GM23338 (cell line): ENCODE measurements at regions not wholly inside any gene's neighbourhood (a gene's known extent, or its start where the extent isn't known, plus 50 kb on each side); places are given as distances from the start of the nearest gene placed in this dataset.

Source experiments
- ATAC-seq: fragments of 200-7000 bp; cut with Tn5 transposase; 3 replicates; pipeline ENCODE4 v1.9.1; 2020
- DNase-seq: peaks from one replicate; pipeline ENCODE4 v3.0.0-alpha.2; 2015; ENCODE audit warnings: low spot score
- H2AFZ ChIP-seq: fragments of 200-600 bp; sonication (generic); 2 replicates; pipeline ENCODE4 v1.8.0; 2016; ENCODE audit warnings: antibody characterized with exemption, mild to moderate bottlenecking, moderate library complexity
- H3F3A ChIP-seq: fragments of 200-600 bp; sonication (generic); replicated peaks from 2 replicates; pipeline ENCODE4 v1.8.0; 2017; ENCODE audit warnings: antibody characterized with exemption, mixed run types, low read depth
- H3K27ac ChIP-seq: fragments of 200-600 bp; sonication (generic); 2 replicates; pipeline ENCODE4 v1.6.1; 2016; ENCODE audit warnings: low read depth
- H3K27me3 ChIP-seq: fragments of 200-600 bp; sonication (generic); 2 replicates; pipeline ENCODE4 v1.8.0; 2016; ENCODE audit warnings: mild to moderate bottlenecking, mixed run types, moderate library complexity; ENCODE audit not compliant: insufficient read depth
- H3K36me3 ChIP-seq: fragments of 200-600 bp; sonication (generic); 2 replicates; pipeline ENCODE4 v1.8.0; 2016; ENCODE audit warnings: mild to moderate bottlenecking; ENCODE audit not compliant: insufficient read depth
- H3K4me1 ChIP-seq: fragments of 200-600 bp; sonication (generic); 2 replicates; pipeline ENCODE4 v1.8.0; 2016; ENCODE audit warnings: mild to moderate bottlenecking, moderate library complexity; ENCODE audit not compliant: insufficient read depth
- H3K4me2 ChIP-seq: fragments of 200-600 bp; sonication (generic); 2 replicates; pipeline ENCODE4 v1.7.1; 2017; ENCODE audit warnings: mixed run types
- H3K4me3 ChIP-seq: fragments of 200-600 bp; sonication (generic); 2 replicates; pipeline ENCODE4 v1.6.1; 2016; ENCODE audit warnings: mixed run types
- H3K79me2 ChIP-seq: fragments of 200-600 bp; sonication (generic); replicated peaks from 2 replicates; pipeline ENCODE4 v1.8.0; 2017; ENCODE audit warnings: mild to moderate bottlenecking; ENCODE audit not compliant: insufficient read depth
- H3K9me2 ChIP-seq: fragments of 200-600 bp; sonication (generic); 2 replicates; pipeline ENCODE4 v1.8.0; 2017; ENCODE audit not compliant: insufficient read depth
- H4K20me1 ChIP-seq: fragments of 200-600 bp; sonication (generic); replicated peaks from 2 replicates; pipeline ENCODE4 v1.8.0; 2017; ENCODE audit warnings: mild to moderate bottlenecking; ENCODE audit not compliant: insufficient read depth
- H3K27ac Mint-ChIP-seq: 2 replicates; pipeline ENCODE4 v1.8.0; 2020; ENCODE audit warnings: inconsistent platforms, mild to moderate bottlenecking, moderate library complexity, mixed read lengths
- H3K27me3 Mint-ChIP-seq: 3 replicates; pipeline ENCODE4 v1.8.0; 2022; ENCODE audit warnings: low read depth, mild to moderate bottlenecking, moderate library complexity, mixed read lengths, inconsistent platforms; ENCODE audit not compliant: insufficient read depth, poor library complexity
- H3K36me3 Mint-ChIP-seq: 3 replicates; pipeline ENCODE4 v1.8.0; 2021; ENCODE audit warnings: low read depth, mild to moderate bottlenecking, inconsistent platforms, moderate library complexity, mixed read lengths
- H3K4me1 Mint-ChIP-seq: 3 replicates; pipeline ENCODE4 v1.8.0; 2020; ENCODE audit warnings: mild to moderate bottlenecking, inconsistent platforms, mixed read lengths
- H3K4me3 Mint-ChIP-seq: 3 replicates; pipeline ENCODE4 v1.8.0; 2021; ENCODE audit warnings: moderate library complexity, mild to moderate bottlenecking, inconsistent platforms, mixed read lengths
- H3K9me3 Mint-ChIP-seq: 3 replicates; pipeline ENCODE4 v1.8.0; 2020; ENCODE audit warnings: moderate library complexity, mild to moderate bottlenecking, inconsistent platforms, mixed read lengths
- CTCF ChIP-seq, 2 experiments: fragments of 200-600 bp in 1 of 2; sonication (generic) in 1 of 2; conservative IDR thresholded peaks; 2 replicates each; pipeline versions ENCODE4 v1.5.1 to v1.6.1; 2016 to 2017; ENCODE audit warnings: antibody characterized with exemption in 2 of 2, low read depth in 2 of 2, mild to moderate bottlenecking in 2 of 2, moderate library complexity in 1 of 2
- ETS1 ChIP-seq: IDR thresholded peaks from 2 replicates; pipeline ENCODE4 v1.6.1; 2016; ENCODE audit warnings: antibody characterized with exemption
- EZH2phosphoT487 ChIP-seq: fragments of 200-600 bp; sonication (generic); IDR thresholded peaks from one replicate; pipeline ENCODE4 v1.8.1; 2018; ENCODE audit warnings: antibody characterized with exemption; ENCODE audit not compliant: unreplicated experiment
- JUNB ChIP-seq: IDR thresholded peaks from one replicate; pipeline ENCODE4 v1.6.1; 2016; ENCODE audit warnings: antibody characterized with exemption; ENCODE audit not compliant: unreplicated experiment
- REST ChIP-seq: IDR thresholded peaks from one replicate; pipeline ENCODE4 v1.6.1; 2018; ENCODE audit warnings: antibody characterized with exemption; ENCODE audit not compliant: unreplicated experiment
- STAT1 ChIP-seq: IDR thresholded peaks from one replicate; pipeline ENCODE4 v1.6.1; 2016; ENCODE audit warnings: antibody characterized with exemption; ENCODE audit not compliant: unreplicated experiment
- ZNF114 ChIP-seq: fragments of 250-450 bp; sonication (Bioruptor Pico); IDR thresholded peaks from 2 replicates; pipeline ENCODE4 v1.5.0; 2020; ENCODE audit warnings: mild to moderate bottlenecking, moderate library complexity
- ZNF331 ChIP-seq: fragments of 250-450 bp; sonication (Bioruptor Pico); IDR thresholded peaks from 2 replicates; pipeline ENCODE4 v1.5.0; 2020; ENCODE audit warnings: low read depth, mild to moderate bottlenecking, moderate library complexity

GRCh38 chr11:133600786-133601185 is 68.5 kb upstream of the OPCML start:
- H3K36me3 ChIP-seq = no peaks in the 10 kb centered on the region
- H2AFZ ChIP-seq = no peak overlapping the region; the same call in 1 of the 2 replicates
- no peaks in the 10 kb centered on the region for H3F3A ChIP-seq
- no peak for TF ChIP-seq STAT1
- TF ChIP-seq ZNF331 (CRISPR knock-in tag) = no peak
- TF ChIP-seq CTCF (conservative IDR thresholded peaks at IDR 0.05; ENCODE audit: low read depth in 2 of 2) = no peak
- no peak for TF ChIP-seq ETS1
- TF ChIP-seq JUNB = no peak
- no peak for TF ChIP-seq ZNF114 (CRISPR knock-in tag)
- TF ChIP-seq EZH2phosphoT487 = no peak
- peaks cover 17% of the 10 kb centered on the region for H3K4me1 Mint-ChIP-seq
- no peak for ATAC-seq
- no peak overlapping the region for H3K4me2 ChIP-seq
- no peaks in the 10 kb centered on the region for H3K79me2 ChIP-seq
- H3K4me3 ChIP-seq = no peak overlapping the region
- no peaks in the 10 kb centered on the region for H4K20me1 ChIP-seq
- no peak overlapping the region for H3K27ac ChIP-seq
- peaks cover 7% of the 10 kb centered on the region; the same call in 1 of the 2 replicates for H3K4me1 ChIP-seq
- no peak overlapping the region for H3K4me3 Mint-ChIP-seq
- H3K27me3 ChIP-seq = no peaks in the 10 kb centered on the region
- H3K27ac Mint-ChIP-seq = no peak overlapping the region
- DNase-seq = no peak
- peaks cover 11% of the 10 kb centered on the region; the same call in 1 of the 2 replicates for H3K9me2 ChIP-seq
- no peaks in the 10 kb centered on the region for H3K36me3 Mint-ChIP-seq
- no peaks in the 10 kb centered on the region; the same call in 2 of the 3 replicates for H3K9me3 Mint-ChIP-seq
- H3K27me3 Mint-ChIP-seq = peaks cover 3% of the 10 kb centered on the region

GRCh38 chr11:133600306-133600705 is 68.0 kb upstream of the OPCML start:
- Histone ChIP-seq H3F3A (no peaks in the 10 kb centered on the region), H3K79me2 (no peaks in the 10 kb centered on the region), H3K4me2 (no peak overlapping the region), H3K4me3 (no peak overlapping the region), H3K27me3 (no peaks in the 10 kb centered on the region), H3K27ac (no peak overlapping the region), H3K36me3 (no peaks in the 10 kb centered on the region), H3K9me2 (peaks cover 11% of the 10 kb centered on the region), H4K20me1 (no peaks in the 10 kb centered on the region), H3K4me1 (peaks cover 7% of the 10 kb centered on the region; the same call in 1 of the 2 replicates), H2AFZ (no peak overlapping the region)
- no peak for DNase-seq
- H3K27me3 Mint-ChIP-seq = peaks cover 3% of the 10 kb centered on the region
- TF ChIP-seq EZH2phosphoT487 (no peak), ETS1 (no peak), REST (no peak), ZNF114 (CRISPR knock-in tag) (no peak)
- ATAC-seq = no peak
- peaks cover 17% of the 10 kb centered on the region for H3K4me1 Mint-ChIP-seq
- no peak overlapping the region for H3K4me3 Mint-ChIP-seq
- H3K27ac Mint-ChIP-seq = no peak overlapping the region
- H3K9me3 Mint-ChIP-seq = no peaks in the 10 kb centered on the region; the same call in 2 of the 3 replicates
- H3K36me3 Mint-ChIP-seq = no peaks in the 10 kb centered on the region
